DOHH2 (cell line): ENCODE measurements at regions not wholly inside any gene's neighbourhood (a gene's known extent, or its start where the extent isn't known, plus 50 kb on each side); places are given as distances from the start of the nearest gene placed in this dataset.

ENCODE experiments used
- H3F3A ChIP-seq: fragments of 200-600 bp; sonication (generic), shearing (Covaris generic); 2 replicates; pipeline ENCODE4 v1.6.0; 2016; ENCODE audit warnings: antibody characterized with exemption, mild to moderate bottlenecking; ENCODE audit not compliant: control insufficient read depth, insufficient read depth
- H3K27ac ChIP-seq: fragments of 200-600 bp; sonication (generic); 2 replicates; pipeline ENCODE4 v1.5.1; 2014; ENCODE audit warnings: low read depth, mild to moderate bottlenecking, low read length, moderate library complexity
- H3K27me3 ChIP-seq: fragments of 200-600 bp; sonication (generic); 2 replicates; pipeline ENCODE4 v1.6.1; 2014; ENCODE audit warnings: mild to moderate bottlenecking, low read length, mixed read lengths; ENCODE audit not compliant: control insufficient read depth
- H3K36me3 ChIP-seq: fragments of 200-600 bp; sonication (generic); 2 replicates; pipeline ENCODE4 v1.6.1; 2014; ENCODE audit warnings: mild to moderate bottlenecking, low read length, moderate library complexity, mixed read lengths; ENCODE audit not compliant: control insufficient read depth
- H3K4me1 ChIP-seq: fragments of 200-600 bp; sonication (generic); 2 replicates; pipeline ENCODE4 v1.6.1; 2014; ENCODE audit warnings: mild to moderate bottlenecking, low read length, mixed read lengths; ENCODE audit not compliant: control insufficient read depth
- H3K4me2 ChIP-seq: fragments of 200-600 bp; sonication (generic); 2 replicates; pipeline ENCODE4 v1.6.0; 2014; ENCODE audit warnings: mild to moderate bottlenecking, low read length, moderate library complexity
- H3K4me3 ChIP-seq: fragments of 200-600 bp; sonication (generic); 2 replicates; pipeline ENCODE4 v1.5.1; 2014; ENCODE audit warnings: mild to moderate bottlenecking, low read length, mixed read lengths
- H3K79me2 ChIP-seq: fragments of 200-600 bp; sonication (generic); 2 replicates; pipeline ENCODE4 v1.6.1; 2014; ENCODE audit warnings: mild to moderate bottlenecking, low read length, mixed read lengths; ENCODE audit not compliant: control insufficient read depth
- H3K9me2 ChIP-seq: fragments of 200-600 bp; sonication (generic); replicated peaks from 2 replicates; pipeline ENCODE4 v1.6.1; 2014; ENCODE audit warnings: mild to moderate bottlenecking, low read length, mixed read lengths; ENCODE audit not compliant: control insufficient read depth
- H3K9me3 ChIP-seq: fragments of 200-600 bp; sonication (generic); 2 replicates; pipeline ENCODE4 v1.6.1; 2014; ENCODE audit warnings: antibody characterized with exemption, low read length, mixed read lengths; ENCODE audit not compliant: control insufficient read depth, insufficient read depth
- H4K20me1 ChIP-seq: fragments of 200-600 bp; sonication (generic); 2 replicates; pipeline ENCODE4 v1.6.0; 2014; ENCODE audit warnings: low read depth, mild to moderate bottlenecking, antibody characterized with exemption, low read length, moderate library complexity; ENCODE audit not compliant: control insufficient read depth, insufficient read depth
- CTCF ChIP-seq: fragments of 200-600 bp; sonication (generic); IDR thresholded peaks from one replicate; pipeline ENCODE4 v1.5.1; 2014; ENCODE audit warnings: antibody characterized with exemption, mild to moderate bottlenecking, low read depth, low read length; ENCODE audit not compliant: poor library complexity, severe bottlenecking
- EZH2phosphoT487 ChIP-seq: fragments of 200-600 bp; sonication (generic); IDR thresholded peaks from 2 replicates; pipeline ENCODE4 v1.6.1; 2017; ENCODE audit warnings: borderline replicate concordance, mild to moderate bottlenecking, antibody characterized with exemption, low read length, moderate library complexity, mixed read lengths

GRCh38 chr7:81605493-81605892 is 164.4 kb downstream of the HGF start:
- no peaks in the 10 kb centered on the region for H3F3A ChIP-seq
- H3K4me2 ChIP-seq = no peak overlapping the region
- H3K27ac ChIP-seq = no peak overlapping the region
- no peaks in the 10 kb centered on the region for H3K9me2 ChIP-seq
- H3K36me3 ChIP-seq = no peaks in the 10 kb centered on the region
- no peaks in the 10 kb centered on the region for H4K20me1 ChIP-seq
- no peak for TF ChIP-seq CTCF
- TF ChIP-seq EZH2phosphoT487 = no peak
- no peaks in the 10 kb centered on the region for H3K9me3 ChIP-seq
- H3K4me1 ChIP-seq = no peaks in the 10 kb centered on the region
- no peaks in the 10 kb centered on the region for H3K79me2 ChIP-seq
- no peaks in the 10 kb centered on the region for H3K27me3 ChIP-seq
- no peak overlapping the region for H3K4me3 ChIP-seq

GRCh38 chr7:81604808-81605174 is 165.1 kb downstream of the HGF start:
- Histone ChIP-seq H3K9me3 (no peaks in the 10 kb centered on the region), H3F3A (no peaks in the 10 kb centered on the region), H3K9me2 (no peaks in the 10 kb centered on the region), H3K4me3 (no peak overlapping the region), H3K27me3 (no peaks in the 10 kb centered on the region), H3K27ac (no peak overlapping the region), H3K36me3 (no peaks in the 10 kb centered on the region), H4K20me1 (no peaks in the 10 kb centered on the region), H3K4me2 (no peak overlapping the region), H3K79me2 (no peaks in the 10 kb centered on the region), H3K4me1 (no peaks in the 10 kb centered on the region)
- no peak for TF ChIP-seq EZH2phosphoT487
- TF ChIP-seq CTCF = no peak

GRCh38 chr7:81604075-81604807 is 165.6 kb downstream of the HGF start:
- H3K27me3 ChIP-seq = no peaks in the 10 kb centered on the region
- no peak overlapping the region for H3K4me2 ChIP-seq
- H3K9me2 ChIP-seq = no peaks in the 10 kb centered on the region
- H3K9me3 ChIP-seq = no peaks in the 10 kb centered on the region
- H3F3A ChIP-seq = no peaks in the 10 kb centered on the region
- H3K4me3 ChIP-seq = no peak overlapping the region
- no peaks in the 10 kb centered on the region for H3K79me2 ChIP-seq
- no peak overlapping the region for H3K27ac ChIP-seq
- no peaks in the 10 kb centered on the region for H3K36me3 ChIP-seq
- TF ChIP-seq EZH2phosphoT487 (no peak), CTCF (no peak)
- H4K20me1 ChIP-seq = no peaks in the 10 kb centered on the region
- no peaks in the 10 kb centered on the region for H3K4me1 ChIP-seq
